BE2C (cell line): ENCODE measurements at regions not wholly inside any gene's neighbourhood (a gene's known extent, or its start where the extent isn't known, plus 50 kb on each side); places are given as distances from the start of the nearest gene placed in this dataset.

Experiments
- DNase-seq: peaks from one replicate; pipeline ENCODE4 v3.0.0-alpha.2; 2020
- H3K27me3 ChIP-seq: fragments of 250-450 bp; sonication (Bioruptor Pico); 2 replicates; pipeline ENCODE4 v1.5.1; 2020; ENCODE audit warnings: mild to moderate bottlenecking
- H3K36me3 ChIP-seq: fragments of 250-450 bp; sonication (Bioruptor Pico); 2 replicates; pipeline ENCODE4 v1.5.1; 2020; ENCODE audit warnings: mild to moderate bottlenecking
- H3K4me1 ChIP-seq: fragments of 250-450 bp; sonication (Bioruptor Pico); 2 replicates; pipeline ENCODE4 v1.5.1; 2020
- H3K4me3 ChIP-seq: 2 replicates; pipeline ENCODE4 v1.5.1; 2011; ENCODE audit warnings: low read depth, low read length
- H3K9me3 ChIP-seq: fragments of 250-450 bp; sonication (Bioruptor Pico); 2 replicates; pipeline ENCODE4 v1.5.1; 2020
- CTCF ChIP-seq: IDR thresholded peaks from 2 replicates; pipeline ENCODE4 v1.5.1; 2012; ENCODE audit warnings: mild to moderate bottlenecking, low read depth, low read length

- no peak for TF ChIP-seq CTCF
- H3K36me3 ChIP-seq, result no peaks in the 10 kb centered on the region
- no peak for DNase-seq
Observed at GRCh38 chr1:11365744-11366387, 92.9 kb downstream of the UBIAD1 start.

GRCh38 chr1:11373029-11373894 is 100.3 kb downstream of the UBIAD1 start:
- Histone ChIP-seq H3K9me3 (no peaks in the 10 kb centered on the region), H3K36me3 (no peaks in the 10 kb centered on the region), H3K4me3 (no peak overlapping the region), H3K4me1 (no peaks in the 10 kb centered on the region), H3K27me3 (no peaks in the 10 kb centered on the region)
- TF ChIP-seq CTCF, result no peak
- no peak for DNase-seq

More at GRCh38 chr1:11365744-11366387, 92.9 kb downstream of the UBIAD1 start:
- Histone ChIP-seq H3K4me1 (no peaks in the 10 kb centered on the region), H3K4me3 (no peak overlapping the region), H3K27me3 (no peaks in the 10 kb centered on the region), H3K9me3 (no peaks in the 10 kb centered on the region)

- DNase-seq, result no peak
- Histone ChIP-seq H3K36me3 (no peaks in the 10 kb centered on the region), H3K27me3 (no peaks in the 10 kb centered on the region), H3K4me1 (no peaks in the 10 kb centered on the region), H3K9me3 (no peaks in the 10 kb centered on the region), H3K4me3 (no peak overlapping the region)
- TF ChIP-seq CTCF, result no peak
Observed at GRCh38 chr1:11373895-11374747, 101.1 kb downstream of the UBIAD1 start.

- no peak for DNase-seq
- H3K9me3 ChIP-seq, result no peaks in the 10 kb centered on the region
- H3K4me3 ChIP-seq, result no peak overlapping the region
- H3K4me1 ChIP-seq, result no peaks in the 10 kb centered on the region
- H3K27me3 ChIP-seq, result no peaks in the 10 kb centered on the region
- no peaks in the 10 kb centered on the region for H3K36me3 ChIP-seq
- TF ChIP-seq CTCF, result no peak
Observed at GRCh38 chr1:11374748-11375110, 101.7 kb downstream of the UBIAD1 start.

GRCh38 chr1:11377001-11377583 is 101.9 kb upstream of the DISP3 start:
- no peak for DNase-seq
- Histone ChIP-seq H3K9me3 (no peaks in the 10 kb centered on the region), H3K4me1 (no peaks in the 10 kb centered on the region), H3K4me3 (no peak overlapping the region), H3K36me3 (no peaks in the 10 kb centered on the region), H3K27me3 (no peaks in the 10 kb centered on the region)
- no peak for TF ChIP-seq CTCF
